Chondrocyte (in vitro differentiated cells): ENCODE measurements at regions not wholly inside any gene's neighbourhood (a gene's known extent, or its start where the extent isn't known, plus 50 kb on each side); places are given as distances from the start of the nearest gene placed in this dataset.
A peak's percentile ranks its signal among the peaks of the same experiment; 100 is the strongest.

Experiments used
- DNase-seq: peaks from one replicate; pipeline ENCODE4 v3.0.0; 2021; ENCODE audit warnings: mixed read lengths, low spot score
- H3K27ac Mint-ChIP-seq: one replicate; pipeline ENCODE4 v1.8.0; 2021; ENCODE audit warnings: mild to moderate bottlenecking, moderate library complexity, mixed read lengths; ENCODE audit not compliant: unreplicated experiment
- H3K27me3 Mint-ChIP-seq: 2 replicates; pipeline ENCODE4 v1.8.0; 2021; ENCODE audit warnings: low read depth, mixed read lengths
- H3K36me3 Mint-ChIP-seq: 2 replicates; pipeline ENCODE4 v1.8.0; 2021; ENCODE audit warnings: low read depth, mixed read lengths
- H3K4me1 Mint-ChIP-seq: 2 replicates; pipeline ENCODE4 v1.8.0; 2021; ENCODE audit warnings: low read depth, mild to moderate bottlenecking, mixed read lengths
- H3K4me3 Mint-ChIP-seq: one replicate; pipeline ENCODE4 v1.8.0; 2021; ENCODE audit warnings: mild to moderate bottlenecking, moderate library complexity, mixed read lengths; ENCODE audit not compliant: unreplicated experiment
- H3K9me3 Mint-ChIP-seq: 2 replicates; pipeline ENCODE4 v1.8.0; 2021; ENCODE audit warnings: low read depth, mixed read lengths
- TF ChIP-seq, protein P1 (sequence below): fragments of 200-600 bp; sonication (generic); IDR thresholded peaks from 2 replicates; pipeline ENCODE4 v1.5.0; 2021; ENCODE audit warnings: antibody characterized with exemption, mild to moderate bottlenecking, moderate library complexity

DNA sequence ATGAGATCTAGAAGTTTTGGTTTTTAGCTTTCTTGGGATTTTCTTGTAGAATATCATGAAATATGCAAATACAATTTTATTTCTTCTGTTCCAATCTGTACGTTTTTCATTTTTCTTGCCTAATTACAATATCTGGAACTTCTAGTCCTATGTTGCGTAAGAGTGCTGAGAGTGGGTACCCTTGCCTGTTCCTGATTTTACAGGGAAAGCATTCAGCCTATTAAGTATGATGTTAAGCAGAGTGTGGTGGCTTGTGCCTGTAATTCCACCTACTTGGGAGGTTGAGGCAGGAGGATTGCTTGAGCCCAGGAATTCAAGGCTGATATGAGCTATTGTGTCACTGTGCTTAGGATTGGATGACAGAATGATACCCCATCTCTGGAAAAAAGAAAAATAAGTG is 210.2 kb upstream of the ITGA1 start:
- H3K36me3 Mint-ChIP-seq, result no peaks in the 10 kb centered on the region
- H3K9me3 Mint-ChIP-seq, result peaks cover 2% of the 10 kb centered on the region
- no peak for DNase-seq
- H3K4me1 Mint-ChIP-seq, result peaks cover 6% of the 10 kb centered on the region
- no peak overlapping the region for H3K27ac Mint-ChIP-seq
- H3K27me3 Mint-ChIP-seq, result peaks cover 23% of the 10 kb centered on the region
- H3K4me3 Mint-ChIP-seq, result no peak overlapping the region
- TF ChIP-seq, protein P1, sequence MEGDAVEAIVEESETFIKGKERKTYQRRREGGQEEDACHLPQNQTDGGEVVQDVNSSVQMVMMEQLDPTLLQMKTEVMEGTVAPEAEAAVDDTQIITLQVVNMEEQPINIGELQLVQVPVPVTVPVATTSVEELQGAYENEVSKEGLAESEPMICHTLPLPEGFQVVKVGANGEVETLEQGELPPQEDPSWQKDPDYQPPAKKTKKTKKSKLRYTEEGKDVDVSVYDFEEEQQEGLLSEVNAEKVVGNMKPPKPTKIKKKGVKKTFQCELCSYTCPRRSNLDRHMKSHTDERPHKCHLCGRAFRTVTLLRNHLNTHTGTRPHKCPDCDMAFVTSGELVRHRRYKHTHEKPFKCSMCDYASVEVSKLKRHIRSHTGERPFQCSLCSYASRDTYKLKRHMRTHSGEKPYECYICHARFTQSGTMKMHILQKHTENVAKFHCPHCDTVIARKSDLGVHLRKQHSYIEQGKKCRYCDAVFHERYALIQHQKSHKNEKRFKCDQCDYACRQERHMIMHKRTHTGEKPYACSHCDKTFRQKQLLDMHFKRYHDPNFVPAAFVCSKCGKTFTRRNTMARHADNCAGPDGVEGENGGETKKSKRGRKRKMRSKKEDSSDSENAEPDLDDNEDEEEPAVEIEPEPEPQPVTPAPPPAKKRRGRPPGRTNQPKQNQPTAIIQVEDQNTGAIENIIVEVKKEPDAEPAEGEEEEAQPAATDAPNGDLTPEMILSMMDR, result no peak

DNA sequence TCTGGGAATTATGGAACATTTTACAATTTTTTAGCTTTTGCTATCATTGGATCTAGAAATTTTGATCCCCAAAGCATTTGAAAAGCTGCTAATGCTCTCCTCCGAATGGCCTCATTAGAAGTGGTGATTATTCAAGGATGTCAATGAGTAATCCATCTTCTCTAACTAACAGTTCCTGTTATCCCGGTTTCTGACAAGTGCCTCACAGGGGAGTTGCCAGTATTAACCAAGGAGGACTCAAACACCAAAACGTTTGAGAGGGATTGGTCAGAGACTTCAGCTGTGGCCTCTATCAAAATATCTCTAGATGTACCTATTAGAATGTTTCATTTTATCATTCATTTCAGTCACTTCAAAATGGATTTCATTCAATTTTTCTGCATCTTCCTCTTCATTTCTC is 208.3 kb upstream of the ITGA1 start:
- no peaks in the 10 kb centered on the region for H3K36me3 Mint-ChIP-seq
- DNase-seq, result no peak
- H3K4me1 Mint-ChIP-seq, result peaks cover 6% of the 10 kb centered on the region
- TF ChIP-seq, protein P1, result no peak
- peaks cover 17% of the 10 kb centered on the region for H3K27me3 Mint-ChIP-seq
- no peak overlapping the region for H3K4me3 Mint-ChIP-seq
- H3K9me3 Mint-ChIP-seq, result peaks cover 2% of the 10 kb centered on the region
- H3K27ac Mint-ChIP-seq, result no peak overlapping the region

- Mint-ChIP-seq H3K27ac (no peak overlapping the region), H3K9me3 (peaks cover 2% of the 10 kb centered on the region), H3K27me3 (peaks cover 7% of the 10 kb centered on the region), H3K4me1 (peaks cover 6% of the 10 kb centered on the region), H3K4me3 (no peak overlapping the region), H3K36me3 (no peaks in the 10 kb centered on the region)
- TF ChIP-seq, protein P1, result no peak
- no peak for DNase-seq
Observed at GRCh38 chr5:52580921-52581320, 206.8 kb upstream of the ITGA1 start.

DNA sequence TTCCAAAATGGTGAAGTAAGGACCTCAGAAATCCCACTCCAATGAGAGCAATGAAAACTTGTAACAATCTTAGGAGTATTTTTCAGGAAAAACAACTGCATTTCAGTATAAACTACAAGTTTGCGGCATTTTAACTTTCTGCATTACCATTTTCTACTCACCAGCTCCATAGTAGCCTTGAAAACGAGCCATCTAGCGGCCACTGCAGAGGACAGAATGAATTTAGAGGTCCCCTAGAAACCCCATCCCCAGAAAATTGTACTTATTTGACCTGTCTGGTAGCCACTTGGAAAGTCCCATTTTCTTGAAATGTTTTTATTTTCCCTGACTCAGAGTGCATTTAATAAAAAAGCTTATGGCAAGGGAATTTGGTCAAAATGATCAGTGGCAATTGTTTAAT is 205.4 kb upstream of the ITGA1 start:
- H3K4me3 Mint-ChIP-seq, result no peak overlapping the region
- peaks cover 6% of the 10 kb centered on the region for H3K4me1 Mint-ChIP-seq
- TF ChIP-seq, protein P1, result peak; percentile 25
- H3K27ac Mint-ChIP-seq, result no peak overlapping the region
- peaks cover 2% of the 10 kb centered on the region for H3K9me3 Mint-ChIP-seq
- no peaks in the 10 kb centered on the region for H3K36me3 Mint-ChIP-seq
- DNase-seq, result no peak
- H3K27me3 Mint-ChIP-seq, result peaks cover 7% of the 10 kb centered on the region

GRCh38 chr5:52587131-52587530 is 200.6 kb upstream of the ITGA1 start:
- Mint-ChIP-seq H3K4me3 (no peak overlapping the region), H3K4me1 (no peaks in the 10 kb centered on the region), H3K9me3 (no peaks in the 10 kb centered on the region), H3K27me3 (peaks cover 19% of the 10 kb centered on the region), H3K36me3 (no peaks in the 10 kb centered on the region), H3K27ac (no peak overlapping the region)
- TF ChIP-seq, protein P1, result no peak
- no peak for DNase-seq
